HEK293T (cell line): ENCODE measurements at regions not wholly inside any gene's neighbourhood (a gene's known extent, or its start where the extent isn't known, plus 50 kb on each side); places are given as distances from the start of the nearest gene placed in this dataset.

ENCODE experiments used
- ARNT ChIP-seq: fragments of 450-650 bp; IDR thresholded peaks from 2 replicates; pipeline ENCODE4 v1.6.1; 2017; ENCODE audit warnings: mild to moderate bottlenecking
- BHLHE40 ChIP-seq: fragments of 450-650 bp; IDR thresholded peaks from 2 replicates; pipeline ENCODE4 v1.6.1; 2016; ENCODE audit warnings: mild to moderate bottlenecking, moderate library complexity, borderline replicate concordance
- CTBP1 ChIP-seq: fragments of 450-650 bp; IDR thresholded peaks from 2 replicates; pipeline ENCODE4 v1.6.1; 2016; ENCODE audit warnings: borderline replicate concordance
- ELF4 ChIP-seq: fragments of 450-650 bp; IDR thresholded peaks from 2 replicates; pipeline ENCODE4 v1.6.1; 2017; ENCODE audit warnings: antibody characterized with exemption
- FOXK2 ChIP-seq: fragments of 450-650 bp; IDR thresholded peaks from 2 replicates; pipeline ENCODE4 v1.6.1; 2016; ENCODE audit warnings: mild to moderate bottlenecking
- FOXM1 ChIP-seq: fragments of 450-650 bp; IDR thresholded peaks from 2 replicates; pipeline ENCODE4 v1.6.1; 2017; ENCODE audit warnings: mild to moderate bottlenecking, borderline replicate concordance
- L3MBTL2 ChIP-seq: fragments of 450-650 bp; conservative IDR thresholded peaks from 2 replicates; pipeline ENCODE4 v1.6.1; 2016; ENCODE audit warnings: mild to moderate bottlenecking
- SP1 ChIP-seq: fragments of 450-650 bp; IDR thresholded peaks from 2 replicates; pipeline ENCODE4 v1.6.1; 2017
- TARDBP ChIP-seq: fragments of 450-650 bp; IDR thresholded peaks from 2 replicates; pipeline ENCODE4 v1.6.1; 2016
- ZNF384 ChIP-seq: fragments of 450-650 bp; IDR thresholded peaks from 2 replicates; pipeline ENCODE4 v1.6.1; 2016

- TF ChIP-seq L3MBTL2: no peak
- TF ChIP-seq ZNF384: no peak
- TF ChIP-seq BHLHE40: no peak
- TF ChIP-seq TARDBP: no peak
- TF ChIP-seq CTBP1: no peak
- TF ChIP-seq FOXM1: no peak
- TF ChIP-seq FOXK2: no peak
- TF ChIP-seq SP1: no peak
- TF ChIP-seq ELF4: no peak
- TF ChIP-seq ARNT: no peak
These were observed 351.5 kb downstream of the TYW1 start for GRCh38 chr7:67348171-67348570.
